Activated CD4-positive, alpha-beta T cell treated with anti-CD3 and anti-CD28 coated beads, Interleukin-2, amount 50 U/mL, for 48 hours (primary cell): ENCODE measurements at regions not wholly inside any gene's neighbourhood (a gene's known extent, or its start where the extent isn't known, plus 50 kb on each side); places are given as distances from the start of the nearest gene placed in this dataset.

Source experiments
- DNase-seq, 2 experiments: peaks; one replicate each; pipeline ENCODE4 v3.0.0-alpha.2; 2020

DNA sequence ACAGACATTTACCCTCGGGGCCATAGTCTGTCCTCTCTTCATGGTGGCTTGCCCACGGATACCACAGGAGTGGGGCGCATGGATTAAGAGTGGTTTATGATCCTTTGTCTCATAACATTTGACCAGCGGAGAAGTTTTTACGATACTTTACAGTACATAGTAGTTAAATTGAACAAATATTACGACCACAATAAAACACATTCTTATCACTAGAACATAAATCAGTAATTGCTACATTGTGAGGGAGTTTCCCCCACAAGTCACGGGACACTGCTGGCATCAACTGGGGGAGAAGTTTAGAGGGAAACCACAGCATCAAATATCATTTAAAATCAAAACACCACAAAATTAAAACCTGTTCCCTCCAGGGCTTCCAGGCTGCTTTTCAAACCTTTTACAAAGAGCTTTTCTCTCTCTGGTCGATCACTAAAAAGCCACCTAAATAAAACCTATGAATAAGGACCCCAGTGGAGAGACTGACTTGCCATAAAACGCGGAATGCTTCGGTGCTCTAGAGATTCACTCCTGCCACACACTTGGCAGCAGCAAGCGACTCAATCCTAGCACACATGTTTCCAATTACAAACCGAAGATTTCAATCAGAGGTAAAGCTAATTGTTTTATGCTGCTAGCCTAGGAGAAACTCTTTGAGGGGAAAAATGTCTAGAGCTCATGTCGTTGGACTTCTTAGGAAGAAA is 173.7 kb upstream of the HNRNPA3 start:
- DNase-seq: no peak

DNA sequence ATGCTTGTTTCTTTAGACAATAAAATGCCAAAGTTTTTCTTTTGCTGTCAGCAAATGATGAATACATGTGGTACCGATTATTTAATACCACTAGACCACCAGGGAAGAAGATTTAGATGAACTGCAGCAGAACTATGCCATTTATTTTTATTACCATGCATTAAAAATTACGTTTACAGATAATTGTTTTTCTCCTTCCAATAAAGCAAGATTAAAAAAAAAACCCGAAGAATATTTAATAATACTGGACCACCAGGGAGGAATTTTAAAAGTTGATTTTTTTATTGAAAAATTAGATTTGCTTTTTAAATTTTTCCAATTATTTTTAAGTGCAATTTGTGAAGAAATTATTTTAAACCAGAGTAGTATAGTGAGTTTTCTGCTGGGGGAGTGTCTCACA is 170.3 kb upstream of the HNRNPA3 start:
- DNase-seq: no peak

DNA sequence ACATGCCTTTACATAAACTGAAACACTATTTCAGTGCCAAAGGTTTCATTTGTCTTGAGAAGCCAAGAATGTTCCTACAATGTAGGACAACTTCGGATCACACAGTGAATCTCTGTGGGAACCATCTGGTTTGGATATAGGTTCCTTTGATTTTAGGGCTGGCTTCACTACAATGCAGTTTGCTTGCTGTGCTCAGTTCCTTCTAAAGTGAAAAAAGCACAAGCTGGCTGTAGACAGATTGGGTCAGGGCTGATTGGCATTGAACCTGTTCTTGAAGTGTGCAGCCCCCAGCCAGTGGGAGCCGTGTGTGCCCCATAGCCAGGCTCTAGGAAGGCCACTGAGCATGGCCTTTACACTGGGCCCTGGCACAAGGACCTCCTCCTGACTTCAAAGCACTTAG is 167.9 kb upstream of the HNRNPA3 start:
- DNase-seq: no peak

DNA sequence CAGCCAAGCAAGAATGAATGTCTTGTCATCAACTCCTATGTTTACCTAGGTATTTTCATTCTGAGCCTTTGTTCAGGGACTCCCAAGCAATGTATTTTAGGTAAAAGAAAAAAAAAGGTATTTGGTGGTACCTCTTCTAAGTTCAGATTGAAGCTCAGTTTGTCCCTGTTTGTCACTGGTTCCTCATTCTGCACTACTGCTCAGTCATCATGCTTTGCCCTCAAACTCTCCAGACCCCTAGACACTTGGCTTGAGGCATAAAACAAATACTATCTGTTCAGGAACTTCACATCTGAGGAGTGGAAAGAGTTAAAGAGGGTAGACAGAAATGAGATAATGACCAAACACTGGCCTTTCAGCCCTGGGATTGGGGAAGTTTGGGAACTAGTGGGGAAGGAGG is 163.6 kb upstream of the HNRNPA3 start:
- no peak for DNase-seq

DNA sequence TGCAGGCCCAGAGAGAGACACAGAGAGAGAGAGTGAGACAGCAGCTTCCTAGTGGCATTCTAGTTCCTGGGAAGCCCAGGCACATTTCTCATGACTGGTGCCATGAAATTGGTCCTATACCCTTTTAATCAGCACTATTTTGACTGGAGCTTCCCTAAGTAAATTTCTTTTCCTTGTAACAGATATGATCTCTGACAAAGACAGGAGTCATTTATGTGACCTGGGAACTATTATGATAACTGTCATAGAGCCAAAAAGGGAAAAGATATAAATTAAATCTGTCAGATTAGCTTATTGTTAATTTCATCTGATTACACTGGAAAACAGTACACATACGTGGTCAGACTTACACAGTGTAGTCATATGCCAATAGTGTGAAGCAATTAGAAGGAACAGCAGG is 161.3 kb upstream of the HNRNPA3 start:
- no peak for DNase-seq

DNA sequence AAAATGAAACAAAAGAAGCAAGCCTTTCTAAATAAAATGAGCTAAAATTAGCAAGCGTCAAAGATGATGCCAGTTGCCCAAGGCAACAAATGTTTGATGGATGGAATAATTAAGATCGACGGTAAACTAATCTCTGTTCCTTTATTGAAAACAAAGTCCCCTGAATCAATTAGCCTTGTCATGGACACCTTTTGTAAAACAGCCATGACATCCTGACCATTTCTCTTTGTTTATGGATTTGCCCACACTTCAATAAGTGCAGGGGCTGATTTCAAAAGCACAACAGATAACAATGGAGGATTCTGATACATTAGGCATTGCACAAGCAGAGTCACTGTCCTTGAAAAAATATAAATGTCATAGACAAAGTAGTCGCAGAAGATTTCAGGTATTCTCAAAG is 160.1 kb upstream of the HNRNPA3 start:
- DNase-seq: no peak

DNA sequence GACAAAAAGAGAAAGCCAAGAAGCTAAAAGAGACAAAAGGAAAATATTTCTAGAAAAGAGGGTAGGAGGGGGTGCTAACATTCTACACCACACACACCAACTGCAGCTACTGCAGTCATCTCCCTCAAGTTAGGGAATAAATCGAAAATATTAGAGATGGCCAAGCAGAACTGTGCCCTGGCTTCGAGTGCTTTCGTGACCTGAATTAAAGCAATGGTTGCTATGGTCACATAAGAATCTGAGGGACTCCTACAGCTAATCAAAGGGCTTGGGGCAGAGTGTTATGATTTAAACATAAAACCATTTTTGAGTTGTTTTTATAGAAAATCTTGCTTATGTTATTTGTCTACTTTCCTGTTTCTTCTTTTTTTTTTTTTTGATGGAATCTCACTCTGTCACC is 159.6 kb upstream of the HNRNPA3 start:
- DNase-seq: no peak

DNA sequence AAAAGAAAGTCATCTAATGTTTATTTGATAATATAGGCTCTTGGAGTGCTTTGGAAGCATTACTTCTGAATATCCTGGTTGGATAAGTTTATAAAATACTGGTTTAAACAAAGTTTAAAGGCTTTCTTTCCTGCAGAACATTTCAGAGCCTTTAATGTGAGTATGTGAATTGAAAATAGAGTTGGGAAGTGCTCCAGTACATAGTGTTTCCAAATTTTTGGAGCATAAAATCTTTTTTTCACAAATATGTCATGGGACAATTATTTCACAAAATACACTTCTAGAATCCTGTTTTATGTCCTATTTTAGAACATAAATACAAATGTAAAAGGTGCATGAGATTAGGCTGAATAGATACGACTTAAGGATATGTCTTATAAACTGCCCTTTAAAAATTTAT is 158.9 kb upstream of the HNRNPA3 start:
- DNase-seq: no peak

DNA sequence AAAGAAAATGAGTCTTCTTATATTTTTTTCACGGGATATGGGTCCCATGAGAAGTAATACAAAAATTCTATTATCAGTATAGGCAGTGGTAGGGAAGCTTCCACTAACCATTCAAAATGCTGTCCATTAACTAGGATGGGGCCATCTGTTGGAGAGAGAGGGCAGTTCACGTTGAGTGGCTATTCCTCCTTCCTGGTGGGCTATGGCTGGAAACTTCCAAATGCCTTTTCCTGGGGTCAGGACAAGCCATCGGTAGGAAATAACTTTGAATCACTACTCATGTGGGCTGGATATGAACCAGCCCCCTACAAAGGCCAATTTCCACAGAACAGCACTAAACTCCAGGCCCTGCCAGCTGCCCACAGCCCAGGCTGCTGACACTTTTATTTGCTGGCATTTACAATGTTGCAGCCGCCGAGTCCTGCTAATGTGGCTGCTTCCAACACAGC is 156.1 kb upstream of the HNRNPA3 start:
- DNase-seq: no peak

DNA sequence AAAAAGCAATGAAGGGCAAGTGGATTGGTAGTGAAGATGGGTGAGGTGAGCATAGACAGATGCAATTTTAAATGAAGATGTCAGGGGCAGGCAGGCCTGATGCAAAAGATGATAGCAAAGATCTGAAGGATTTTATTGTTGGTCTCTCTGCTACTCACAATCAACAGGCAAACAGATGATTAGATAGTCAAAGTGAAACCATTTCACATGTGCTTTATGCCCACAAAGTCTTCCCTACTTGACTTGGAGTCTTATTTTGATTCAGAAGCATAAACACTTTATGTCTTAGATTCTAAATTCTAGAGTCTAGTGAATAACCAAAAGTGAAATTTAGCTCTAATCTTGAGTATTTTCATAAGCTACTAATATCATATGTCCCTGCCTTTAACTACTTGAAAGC is 153.8 kb upstream of the HNRNPA3 start:
- DNase-seq: no peak

DNA sequence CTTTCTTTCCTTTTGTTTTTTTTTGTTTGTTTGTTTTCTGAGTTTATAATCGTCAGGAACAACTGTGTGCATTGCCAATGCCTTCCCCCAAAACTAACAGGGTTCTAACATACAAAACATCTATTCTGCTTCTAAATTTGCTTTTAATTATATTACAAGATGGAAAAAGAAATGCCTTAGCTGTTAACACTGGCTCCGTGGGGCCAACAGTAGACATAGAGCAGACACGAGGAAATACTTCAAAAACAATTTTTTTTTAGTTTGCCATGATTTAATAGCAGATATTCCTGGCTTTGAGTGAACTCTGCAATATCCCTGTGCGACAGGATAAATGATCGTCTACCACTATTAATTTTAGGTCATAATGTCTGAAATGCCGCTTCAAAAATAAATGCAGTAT is 153.3 kb upstream of the HNRNPA3 start:
- no peak for DNase-seq

DNA sequence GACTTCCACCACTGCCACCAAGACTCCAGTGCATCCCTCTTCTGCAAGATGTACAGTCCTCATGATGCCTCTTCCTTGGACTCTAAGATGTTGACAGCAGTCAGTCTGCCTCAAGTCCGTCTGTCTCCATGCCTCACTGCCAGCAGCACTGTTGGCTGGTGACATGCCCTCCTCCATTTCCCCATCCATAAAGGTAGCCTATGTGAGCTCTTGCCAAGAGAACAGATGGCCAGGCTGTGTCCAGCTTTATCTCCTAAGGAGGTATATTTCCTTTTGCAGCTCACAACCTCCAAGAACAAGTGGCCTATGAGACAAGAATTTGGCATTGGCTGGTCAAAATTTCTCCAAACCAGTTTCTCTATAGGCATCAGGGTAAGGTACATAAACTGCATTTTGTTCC is 149.3 kb upstream of the HNRNPA3 start:
- DNase-seq: no peak

DNA sequence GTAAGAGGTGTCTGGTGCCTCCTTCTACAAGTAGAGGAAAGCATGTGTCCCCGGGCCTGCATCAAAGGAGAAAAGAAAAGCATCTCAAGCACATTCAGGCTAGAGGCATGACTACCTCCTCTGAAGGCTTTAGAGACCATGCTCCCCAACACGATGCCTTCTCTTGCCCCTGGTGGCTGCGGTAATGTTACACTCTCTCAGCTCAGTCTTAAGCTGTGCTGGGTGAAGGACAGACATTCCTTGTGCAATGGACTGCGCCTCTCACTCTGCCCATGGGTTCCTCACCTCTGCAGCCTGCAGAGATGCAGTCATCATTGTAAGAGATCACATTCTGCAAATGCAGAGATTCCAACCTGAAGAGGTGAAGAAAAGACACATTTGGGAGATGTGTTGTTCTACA is 148.2 kb upstream of the HNRNPA3 start:
- DNase-seq: no peak

DNA sequence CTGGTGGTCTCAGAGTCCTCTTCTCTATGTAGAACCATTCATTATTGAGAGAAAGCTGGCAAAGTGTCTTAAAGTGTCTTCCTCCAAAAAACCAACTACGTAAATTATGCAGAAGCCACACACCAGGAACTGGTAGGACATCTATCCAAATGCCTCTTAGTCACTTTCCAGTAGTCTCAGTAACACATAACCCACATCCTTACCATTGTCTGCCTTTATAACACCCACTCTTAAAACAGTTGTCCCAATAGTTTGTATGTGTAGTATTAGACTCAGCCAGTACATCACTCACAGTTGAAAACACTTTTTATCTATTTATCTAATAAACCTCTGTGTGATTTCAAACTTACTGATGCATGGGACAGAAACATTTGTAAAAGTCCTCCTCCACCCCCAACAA is 143.6 kb upstream of the HNRNPA3 start:
- DNase-seq: no peak

DNA sequence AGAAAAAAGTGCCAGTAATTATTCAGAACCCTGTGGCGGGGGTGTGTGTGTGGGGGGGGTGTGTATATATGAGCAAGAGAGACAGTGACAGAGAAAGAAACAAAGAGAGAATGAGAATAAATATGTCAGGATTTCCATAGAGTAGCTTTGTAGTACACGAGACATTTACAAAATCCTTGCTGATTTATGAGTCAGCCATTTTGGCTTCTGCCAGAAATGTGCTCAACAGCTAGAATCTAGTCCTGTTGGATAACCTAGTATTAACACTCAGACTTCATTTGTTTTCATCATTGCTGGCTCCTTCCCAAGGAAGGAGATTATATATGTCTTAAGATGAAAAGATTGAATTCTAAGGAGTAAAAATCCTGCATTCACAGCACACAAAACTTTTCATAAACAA is 140.5 kb upstream of the HNRNPA3 start:
- DNase-seq: no peak

DNA sequence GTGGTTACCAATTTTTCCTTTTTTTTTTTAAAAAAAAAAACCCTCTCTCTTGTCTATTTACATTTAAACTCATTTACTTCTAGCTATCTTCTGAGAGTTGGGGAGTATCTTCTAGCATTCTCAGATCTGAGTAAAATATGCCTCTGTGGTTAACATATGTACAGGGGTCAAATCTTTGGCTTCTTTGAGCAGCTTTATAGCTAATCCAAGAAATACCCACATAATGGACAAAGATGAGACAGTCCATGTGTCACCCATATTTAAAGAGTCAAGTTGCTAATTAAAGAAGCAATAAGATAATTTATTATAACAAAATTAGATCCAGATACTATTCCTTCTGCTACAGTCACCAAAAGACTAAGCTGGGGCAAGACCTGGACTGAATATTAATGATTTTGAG is 139.0 kb upstream of the HNRNPA3 start:
- no peak for DNase-seq

DNA sequence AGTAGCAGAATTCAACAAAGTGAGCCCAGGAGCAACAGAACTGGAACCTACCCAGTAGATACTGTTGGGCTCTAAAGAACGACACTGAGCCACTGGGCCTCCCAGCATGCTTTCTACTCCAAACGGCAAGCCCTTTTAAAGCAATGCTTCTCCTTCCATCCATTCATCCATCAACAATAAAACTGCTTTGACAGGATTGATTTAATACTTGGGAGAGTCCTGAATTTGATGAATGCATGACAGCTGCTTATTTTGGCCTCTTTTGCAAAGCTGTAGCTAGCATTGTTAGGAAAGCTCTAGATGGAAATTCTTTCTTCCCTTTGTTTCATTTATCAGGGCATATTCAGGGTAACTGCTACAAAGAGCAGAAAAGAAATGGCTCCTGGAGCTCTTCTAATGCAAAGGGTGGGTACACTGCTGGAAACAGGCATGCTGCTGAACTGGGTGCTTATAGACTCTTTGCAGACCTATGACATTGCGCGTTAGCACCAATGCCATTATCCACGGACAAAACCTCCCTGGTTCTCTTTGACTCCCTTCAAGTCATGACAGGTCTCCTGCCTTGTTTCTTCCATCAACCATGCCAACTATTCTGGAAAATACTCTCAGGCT is 138.4 kb upstream of the HNRNPA3 start:
- DNase-seq: no peak

DNA sequence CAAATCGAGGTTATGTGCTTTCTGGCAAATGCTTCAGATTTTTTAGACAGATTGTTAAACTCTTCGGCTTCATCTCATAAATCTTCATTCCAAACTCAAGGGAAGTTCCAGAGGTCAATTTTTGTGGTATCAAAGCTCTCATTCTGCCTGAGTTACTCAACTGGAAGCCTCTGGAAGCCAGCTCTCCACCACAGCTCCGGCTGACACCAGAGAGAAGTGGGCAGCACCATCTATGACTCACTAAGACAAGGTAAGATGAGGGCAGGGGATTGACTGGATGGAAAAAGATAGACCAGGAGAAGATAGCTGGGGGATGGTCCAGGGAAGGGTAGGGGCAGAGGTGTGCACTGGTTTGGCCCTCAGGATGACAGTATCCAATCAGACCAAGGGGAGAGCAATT is 137.3 kb upstream of the HNRNPA3 start:
- no peak for DNase-seq

DNA sequence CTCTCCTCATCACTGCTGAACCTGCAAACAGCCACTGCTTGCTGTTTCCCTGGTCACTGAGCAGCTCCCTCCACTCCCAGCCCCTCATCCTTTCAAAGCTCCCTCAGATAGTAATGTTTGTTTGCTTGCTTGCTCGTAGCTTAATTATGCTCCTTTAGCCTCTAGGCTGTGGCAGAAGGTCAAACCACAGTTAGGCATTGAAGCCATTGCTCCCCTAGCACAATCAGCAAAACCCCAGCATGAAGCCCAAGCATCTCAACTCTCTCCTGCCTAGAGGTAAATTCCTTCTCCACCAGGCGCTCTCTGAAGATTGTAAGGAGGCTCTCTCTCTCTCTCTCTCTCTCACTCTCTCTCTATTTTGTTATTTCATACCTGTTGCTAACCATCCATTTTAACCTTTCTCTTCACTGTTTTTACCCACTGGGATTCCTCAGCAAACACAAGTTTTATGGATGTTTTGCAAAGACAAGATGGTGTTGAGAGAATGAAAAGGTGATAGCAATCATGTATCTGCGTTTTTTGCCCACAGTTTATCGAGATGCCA is 135.9 kb upstream of the HNRNPA3 start:
- no peak for DNase-seq

DNA sequence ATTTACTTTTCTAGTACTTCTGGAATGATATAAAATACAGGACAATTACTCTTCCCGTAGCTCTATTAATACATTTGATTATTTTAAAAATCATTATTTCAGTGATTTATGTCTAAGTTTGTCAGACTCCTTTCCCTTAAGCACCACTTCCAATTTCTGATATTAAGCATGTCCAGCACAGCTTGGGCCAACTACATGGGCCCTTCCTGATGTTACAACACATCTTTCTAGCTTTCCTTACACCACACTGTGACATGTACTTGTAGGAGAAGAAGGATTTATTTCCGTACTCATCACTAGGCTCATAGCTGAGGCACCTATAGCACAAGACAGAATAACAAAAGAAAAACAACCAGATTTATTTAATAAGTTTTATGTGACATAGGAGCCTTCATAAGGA is 134.8 kb upstream of the HNRNPA3 start:
- DNase-seq: no peak

DNA sequence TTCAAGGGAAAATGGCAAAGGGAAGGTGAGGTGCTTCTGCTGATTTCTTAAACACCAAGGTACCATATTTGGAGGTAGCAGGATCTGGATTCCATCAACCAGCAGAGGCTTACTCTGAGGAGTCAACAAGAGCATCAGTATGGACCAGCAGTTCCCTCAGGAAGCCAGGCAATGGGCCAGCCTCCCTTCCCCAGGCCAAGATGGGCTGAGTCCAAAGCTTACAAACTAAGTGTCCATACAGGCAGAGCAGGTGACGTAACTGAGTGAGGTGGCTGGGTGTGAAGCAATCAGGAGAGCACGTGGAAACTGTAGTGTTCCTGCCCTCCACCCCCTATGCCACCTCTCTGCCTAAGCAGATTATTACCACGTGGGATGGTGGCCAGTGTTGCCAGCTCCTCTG is 134.2 kb upstream of the HNRNPA3 start:
- no peak for DNase-seq

DNA sequence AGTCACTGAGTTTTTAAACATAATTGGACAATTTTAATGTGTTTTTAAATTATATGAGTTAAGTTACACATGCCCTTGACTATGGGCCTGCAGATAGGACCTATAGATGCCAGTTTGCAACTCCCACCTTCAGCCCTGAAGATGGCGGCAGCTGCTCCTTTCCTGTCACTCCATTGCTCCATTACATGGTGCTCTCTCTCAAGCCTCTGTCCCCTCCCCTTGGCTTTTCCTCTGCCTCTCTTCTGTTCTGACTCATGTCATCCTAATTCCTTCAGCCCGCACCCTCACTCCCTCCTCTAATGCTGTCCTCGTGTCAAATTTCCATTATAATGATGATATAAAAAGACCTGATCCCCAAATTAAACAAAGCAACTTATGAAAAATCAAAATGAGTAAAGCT is 133.7 kb upstream of the HNRNPA3 start:
- DNase-seq: no peak

DNA sequence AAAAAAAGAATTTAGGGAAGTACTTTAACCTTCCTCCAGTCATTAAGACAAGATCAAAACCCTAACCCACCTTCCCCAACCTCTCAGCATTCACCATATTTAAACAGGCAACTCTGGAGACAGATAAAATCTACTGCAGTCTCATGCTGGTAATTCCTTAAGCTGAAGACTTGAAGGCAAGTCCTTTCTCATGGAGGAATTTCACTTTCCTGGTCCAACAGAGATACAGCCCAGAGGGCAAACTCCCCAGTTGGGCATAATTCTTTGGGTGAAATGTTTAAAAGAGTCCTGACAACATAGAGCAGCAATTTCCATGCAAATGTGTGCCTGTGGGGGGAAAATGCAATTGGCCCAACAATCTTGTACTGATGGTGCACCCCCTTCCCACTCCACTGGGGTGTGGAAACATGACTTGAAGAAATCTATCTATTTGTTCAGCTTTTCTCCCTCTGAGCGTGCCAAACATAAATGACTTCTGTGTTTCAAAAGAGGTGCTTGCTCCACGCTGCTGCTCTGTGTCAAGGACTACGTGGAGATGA is 131.8 kb upstream of the HNRNPA3 start:
- no peak for DNase-seq

DNA sequence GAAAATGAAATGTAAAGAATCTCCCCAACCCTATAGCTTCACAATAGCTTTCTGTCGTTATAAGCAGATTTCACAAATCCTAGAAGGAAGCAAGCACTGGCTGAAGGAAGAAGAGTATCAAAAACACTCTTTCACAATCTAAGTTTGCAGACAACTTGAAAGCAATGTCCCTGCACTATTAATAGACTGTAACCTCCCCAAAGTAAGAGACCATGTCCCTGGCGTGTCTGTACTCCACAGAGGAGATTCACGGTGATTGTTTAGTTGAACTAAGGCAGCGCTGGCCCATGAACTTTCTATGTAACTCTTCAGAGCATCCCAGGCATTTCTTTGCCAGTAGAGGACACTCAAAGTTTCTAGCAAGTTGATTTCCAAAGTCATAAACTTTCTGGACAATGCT is 128.0 kb upstream of the HNRNPA3 start:
- no peak for DNase-seq

DNA sequence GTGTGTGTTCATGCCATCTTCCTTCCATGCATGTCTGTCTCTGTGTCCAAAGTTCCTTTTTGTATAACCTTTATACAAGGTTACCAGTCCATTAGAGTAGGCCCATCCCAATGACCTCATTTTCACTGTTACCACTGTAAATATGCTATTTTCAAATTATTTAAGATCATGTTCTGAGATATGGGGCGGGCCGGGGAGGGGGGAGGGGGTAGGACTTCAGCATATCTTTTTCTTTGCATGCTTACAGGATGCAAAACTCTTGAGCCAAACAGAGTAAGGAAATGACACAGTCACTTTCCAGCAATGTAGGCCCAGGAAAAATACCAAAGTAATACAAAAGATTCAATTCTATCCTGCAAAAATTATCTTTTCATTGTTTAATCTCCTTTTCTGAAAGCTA is 124.1 kb upstream of the HNRNPA3 start:
- DNase-seq: no peak
